ENCODE measurements at regions not wholly inside any gene's neighbourhood (a gene's known extent, or its start where the extent isn't known, plus 50 kb on each side); places are given as distances from the start of the nearest gene placed in this dataset.
"Not testable (repeated sequence)": the region's sequence is repeated elsewhere in the genome, so short reads cannot be mapped to it uniquely, and the experiment has no call there.

GRCh38 chr14:106606936-106607335 lies 1080.6 kb downstream of the TMEM121 start:
- DNase-seq, result no peak

GRCh38 chr14:106610691-106611090 lies 1084.3 kb downstream of the TMEM121 start:
- DNase-seq, result no peak

GRCh38 chr14:106613256-106613655 lies 1086.9 kb downstream of the TMEM121 start:
- no peak for DNase-seq

- peak; percentile 76 to 87 for DNase-seq
Observed at GRCh38 chr14:106618471-106618951, 1092.1 kb downstream of the TMEM121 start.

- DNase-seq, result no peak
Observed at GRCh38 chr14:106619606-106620005, 1093.2 kb downstream of the TMEM121 start.

- DNase-seq, result no peak
Observed at GRCh38 chr14:106620368-106620767, 1094.0 kb downstream of the TMEM121 start.

GRCh38 chr14:106622200-106622745 lies 1095.9 kb downstream of the TMEM121 start:
- DNase-seq, result peak; percentile 7 to 33

GRCh38 chr14:106625186-106625585 lies 1098.8 kb downstream of the TMEM121 start:
- no peak for DNase-seq

GRCh38 chr14:106626469-106626868 lies 1100.1 kb downstream of the TMEM121 start:
- DNase-seq, result not testable (repeated sequence)

- peak; percentile 75 to 80 for DNase-seq
Observed at GRCh38 chr14:106626942-106627588, 1100.7 kb downstream of the TMEM121 start.

GRCh38 chr14:106631879-106632278 lies 1105.5 kb downstream of the TMEM121 start:
- DNase-seq, result no peak

GRCh38 chr14:106633721-106634120 lies 1107.3 kb downstream of the TMEM121 start:
- no peak for DNase-seq

GRCh38 chr14:106635569-106635968 lies 1109.2 kb downstream of the TMEM121 start:
- no peak for DNase-seq

- DNase-seq, result peak; percentile 24 to 73
Observed at GRCh38 chr14:106638786-106639452, 1112.5 kb downstream of the TMEM121 start.

GRCh38 chr14:106642090-106642489 lies 1115.7 kb downstream of the TMEM121 start:
- DNase-seq, result no peak

GRCh38 chr14:106642971-106643370 lies 1116.6 kb downstream of the TMEM121 start:
- not testable (repeated sequence) for DNase-seq

- DNase-seq, result not testable (repeated sequence)
Observed at GRCh38 chr14:106648874-106649273, 1122.5 kb downstream of the TMEM121 start.

- no peak for DNase-seq
Observed at GRCh38 chr14:106651016-106651415, 1124.6 kb downstream of the TMEM121 start.

GRCh38 chr14:106652494-106652893 lies 1126.1 kb downstream of the TMEM121 start:
- DNase-seq, result no peak

- peak; percentile 20 to 67 for DNase-seq
Observed at GRCh38 chr14:106657460-106657859, 1131.1 kb downstream of the TMEM121 start.

GRCh38 chr14:106658066-106658860 lies 1131.9 kb downstream of the TMEM121 start:
- not testable (repeated sequence) for DNase-seq

GRCh38 chr14:106661561-106661960 lies 1135.2 kb downstream of the TMEM121 start:
- DNase-seq, result peak; percentile 38 to 68

- no peak for DNase-seq
Observed at GRCh38 chr14:106662936-106663550, 1136.7 kb downstream of the TMEM121 start.

Measured in CD4-positive, alpha-beta T cell treated with Interleukin-1 beta for 1 hour (primary cell).